OCI-LY7 (cell line): ENCODE measurements at regions not wholly inside any gene's neighbourhood (a gene's known extent, or its start where the extent isn't known, plus 50 kb on each side); places are given as distances from the start of the nearest gene placed in this dataset.

Source experiments
- BruUV-seq: library from RNA; stranded (reverse); fragments of 400-500 nt; replicated peaks from 2 replicates; lab custom pipeline; 2021; lab: Mats Ljungman, UMichigan
- CTCF ChIA-PET: fragments of 300-600 bp; sonication (Branson Sonifier 250); formaldehyde crosslinking; loops from one replicate; lab custom pipeline; 2022; ENCODE audit warnings: antibody characterized with exemption; ENCODE audit not compliant: unreplicated experiment; lab: Charles Lee
- POLR2A ChIA-PET: fragments of 300-600 bp; sonication (Branson Sonifier 250); formaldehyde crosslinking; loops from one replicate; lab custom pipeline; 2022; ENCODE audit warnings: antibody characterized with exemption; lab: Charles Lee
- DNase-seq: peaks from one replicate; pipeline ENCODE4 v3.0.0-alpha.2; 2015; ENCODE audit warnings: low spot score
- H2AFZ ChIP-seq: fragments of 200-600 bp; sonication (generic), shearing (Covaris generic); 2 replicates; pipeline ENCODE4 v1.6.1; 2014; ENCODE audit warnings: mild to moderate bottlenecking, antibody characterized with exemption, low read length, moderate library complexity
- H3K27ac ChIP-seq: fragments of 200-600 bp; sonication (generic); 2 replicates; pipeline ENCODE4 v1.5.1; 2014; ENCODE audit warnings: mixed run types, low read depth, mild to moderate bottlenecking, moderate library complexity, low read length, inconsistent platforms; ENCODE audit not compliant: poor library complexity, severe bottlenecking
- H3K36me3 ChIP-seq: fragments of 200-600 bp; sonication (generic); 2 replicates; pipeline ENCODE4 v1.6.1; 2014; ENCODE audit warnings: mild to moderate bottlenecking, antibody characterized with exemption, low read length, moderate library complexity, mixed read lengths; ENCODE audit not compliant: insufficient read depth
- H3K4me1 ChIP-seq: fragments of 200-600 bp; sonication (generic); 2 replicates; pipeline ENCODE4 v1.5.1; 2014; ENCODE audit warnings: mild to moderate bottlenecking, low read length; ENCODE audit not compliant: insufficient read depth, poor library complexity, severe bottlenecking
- H3K4me2 ChIP-seq: fragments of 200-600 bp; sonication (generic); 2 replicates; pipeline ENCODE4 v1.6.1; 2014; ENCODE audit warnings: mild to moderate bottlenecking, low read length
- H3K4me3 ChIP-seq: fragments of 200-600 bp; sonication (generic); 2 replicates; pipeline ENCODE4 v1.5.1; 2014; ENCODE audit warnings: mild to moderate bottlenecking, low read depth, low read length; ENCODE audit not compliant: poor library complexity, severe bottlenecking
- H3K79me2 ChIP-seq: fragments of 200-600 bp; sonication (generic); 2 replicates; pipeline ENCODE4 v1.6.1; 2016; ENCODE audit warnings: low read depth, mild to moderate bottlenecking, low read length, moderate library complexity, mixed read lengths; ENCODE audit not compliant: insufficient read depth
- H3K9me2 ChIP-seq: fragments of 200-600 bp; sonication (generic); 2 replicates; pipeline ENCODE4 v1.6.1; 2016; ENCODE audit warnings: mild to moderate bottlenecking, low read length, mixed read lengths; ENCODE audit not compliant: insufficient read depth
- H3K9me3 ChIP-seq: fragments of 200-600 bp; sonication (generic); 2 replicates; pipeline ENCODE4 v1.6.1; 2014; ENCODE audit warnings: mild to moderate bottlenecking, mixed run types, low read length, mixed read lengths
- H4K20me1 ChIP-seq: fragments of 200-600 bp; sonication (generic); 2 replicates; pipeline ENCODE4 v1.6.1; 2014; ENCODE audit warnings: mild to moderate bottlenecking, antibody characterized with exemption, low read length, moderate library complexity, mixed read lengths; ENCODE audit not compliant: insufficient read depth
- EZH2phosphoT487 ChIP-seq: fragments of 200-600 bp; sonication (generic); IDR thresholded peaks from 2 replicates; pipeline ENCODE4 v1.6.1; 2018; ENCODE audit warnings: low read depth, borderline replicate concordance, mild to moderate bottlenecking, mixed run types, antibody characterized with exemption, low read length, moderate library complexity, mixed read lengths
- intact Hi-C: fragments of 100-400 bp; cut with micrococcal nuclease; formaldehyde crosslinking; loops from one replicate; pipeline ENCODE4 v1.10.0; 2022; ENCODE audit not compliant: unreplicated experiment
- TF ChIP-seq, protein P1 (sequence below): fragments of 200-600 bp; sonication (generic); conservative IDR thresholded peaks from 2 replicates; pipeline ENCODE4 v1.5.1; 2014; ENCODE audit warnings: mild to moderate bottlenecking, antibody characterized with exemption, low read length, moderate library complexity, mixed read lengths

DNA sequence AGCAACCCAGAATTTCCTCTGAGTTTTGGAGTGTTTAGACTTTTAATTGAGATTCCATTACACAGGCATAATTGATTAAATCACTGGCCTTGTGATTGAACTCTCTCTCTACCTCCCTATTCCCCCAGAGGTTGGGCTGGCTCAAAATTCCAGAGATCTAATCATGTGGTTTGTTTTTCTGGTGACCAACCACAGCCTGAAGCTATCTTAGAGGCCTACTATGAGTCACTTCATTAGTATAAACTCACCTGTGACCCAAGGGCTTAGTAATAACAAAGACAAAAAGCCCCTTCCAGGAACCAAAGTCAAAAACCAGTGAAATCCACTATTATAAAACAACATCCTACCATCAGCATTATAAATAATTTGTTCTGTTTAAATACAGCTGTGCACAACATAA lies 992.5 kb upstream of the CITED2 start:
- intact Hi-C loops, result no loop called here
- CTCF ChIA-PET, result no interaction called here
- no TSS peak for BruUV-seq

DNA sequence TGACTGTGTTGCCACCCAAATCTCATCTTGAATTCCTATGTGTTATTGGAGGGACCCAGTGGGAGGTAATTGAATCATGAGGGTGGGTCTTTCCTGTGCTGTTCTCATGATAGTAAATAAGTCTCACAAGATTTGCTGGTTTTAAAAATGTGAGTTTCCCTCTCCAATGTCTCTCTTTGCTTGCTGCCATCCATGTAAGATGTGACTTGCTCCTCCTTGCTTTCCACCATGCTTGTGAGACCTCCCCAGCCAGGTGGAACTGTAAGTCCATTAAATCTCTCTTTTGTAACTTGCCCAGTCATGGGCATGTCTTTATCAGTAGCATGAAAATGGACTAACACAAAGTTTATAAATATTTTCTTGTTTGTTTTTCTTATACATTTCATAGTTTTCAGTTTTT lies 990.5 kb upstream of the CITED2 start:
- H3K9me2 ChIP-seq, result no peaks in the 10 kb centered on the region
- intact Hi-C loops, result no loop called here

More for the DNA sequence above, 992.5 kb upstream of the CITED2 start:
- H3K9me2 ChIP-seq, result no peaks in the 10 kb centered on the region
- H4K20me1 ChIP-seq, result no peaks in the 10 kb centered on the region
- no peak overlapping the region for H3K27ac ChIP-seq
- no peaks in the 10 kb centered on the region for H3K4me1 ChIP-seq
- no peak for TF ChIP-seq EZH2phosphoT487
- TF ChIP-seq, protein P1, sequence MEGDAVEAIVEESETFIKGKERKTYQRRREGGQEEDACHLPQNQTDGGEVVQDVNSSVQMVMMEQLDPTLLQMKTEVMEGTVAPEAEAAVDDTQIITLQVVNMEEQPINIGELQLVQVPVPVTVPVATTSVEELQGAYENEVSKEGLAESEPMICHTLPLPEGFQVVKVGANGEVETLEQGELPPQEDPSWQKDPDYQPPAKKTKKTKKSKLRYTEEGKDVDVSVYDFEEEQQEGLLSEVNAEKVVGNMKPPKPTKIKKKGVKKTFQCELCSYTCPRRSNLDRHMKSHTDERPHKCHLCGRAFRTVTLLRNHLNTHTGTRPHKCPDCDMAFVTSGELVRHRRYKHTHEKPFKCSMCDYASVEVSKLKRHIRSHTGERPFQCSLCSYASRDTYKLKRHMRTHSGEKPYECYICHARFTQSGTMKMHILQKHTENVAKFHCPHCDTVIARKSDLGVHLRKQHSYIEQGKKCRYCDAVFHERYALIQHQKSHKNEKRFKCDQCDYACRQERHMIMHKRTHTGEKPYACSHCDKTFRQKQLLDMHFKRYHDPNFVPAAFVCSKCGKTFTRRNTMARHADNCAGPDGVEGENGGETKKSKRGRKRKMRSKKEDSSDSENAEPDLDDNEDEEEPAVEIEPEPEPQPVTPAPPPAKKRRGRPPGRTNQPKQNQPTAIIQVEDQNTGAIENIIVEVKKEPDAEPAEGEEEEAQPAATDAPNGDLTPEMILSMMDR, result no peak
- H3K36me3 ChIP-seq, result no peaks in the 10 kb centered on the region
- POLR2A ChIA-PET, result no interaction called here
- H2AFZ ChIP-seq, result no peak overlapping the region
- H3K4me2 ChIP-seq, result no peak overlapping the region
- H3K9me3 ChIP-seq, result peaks cover 4% of the 10 kb centered on the region; the same call in 1 of the 2 replicates
- no peaks in the 10 kb centered on the region for H3K79me2 ChIP-seq
- no peak for DNase-seq
- H3K4me3 ChIP-seq, result no peak overlapping the region

DNA sequence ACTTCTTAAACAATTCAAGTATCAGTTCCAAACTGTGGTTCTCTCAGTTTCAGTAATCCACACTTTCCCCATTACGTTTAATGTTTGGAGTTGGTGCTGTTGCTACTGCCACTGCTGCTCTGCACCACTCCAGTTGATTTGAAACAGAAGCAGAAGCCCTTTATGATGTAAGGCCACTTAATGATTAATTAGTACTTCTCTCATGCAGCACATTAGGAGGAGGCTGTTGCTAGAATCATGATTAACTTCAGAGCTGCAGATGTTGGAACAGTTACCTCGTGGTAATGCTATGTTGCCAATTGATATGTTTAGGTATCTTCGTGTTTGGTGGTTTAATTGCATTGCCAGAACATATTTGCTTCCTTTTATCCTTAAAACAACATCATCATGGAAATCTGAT lies 986.2 kb upstream of the CITED2 start:
- Histone ChIP-seq H3K4me2 (no peak overlapping the region), H3K9me2 (no peaks in the 10 kb centered on the region), H4K20me1 (no peaks in the 10 kb centered on the region), H3K9me3 (peaks cover 4% of the 10 kb centered on the region; the same call in 1 of the 2 replicates), H3K79me2 (no peaks in the 10 kb centered on the region), H3K4me3 (no peak overlapping the region), H3K36me3 (no peaks in the 10 kb centered on the region), H3K27ac (no peak overlapping the region), H2AFZ (no peak overlapping the region), H3K4me1 (no peaks in the 10 kb centered on the region)
- TF ChIP-seq, protein P1, result no peak
- no peak for TF ChIP-seq EZH2phosphoT487
- POLR2A ChIA-PET, result no interaction called here
- no peak for DNase-seq
- CTCF ChIA-PET, result no interaction called here
- BruUV-seq, result no TSS peak
- intact Hi-C loops, result no loop called here

More for the DNA sequence above, 990.5 kb upstream of the CITED2 start:
- Histone ChIP-seq H2AFZ (no peak overlapping the region), H3K4me2 (no peak overlapping the region), H3K79me2 (no peaks in the 10 kb centered on the region), H3K4me1 (no peaks in the 10 kb centered on the region), H3K27ac (no peak overlapping the region), H4K20me1 (no peaks in the 10 kb centered on the region), H3K4me3 (no peak overlapping the region), H3K9me3 (peaks cover 4% of the 10 kb centered on the region; the same call in 1 of the 2 replicates), H3K36me3 (no peaks in the 10 kb centered on the region)
- ChIA-PET POLR2A (no interaction called here), CTCF (no interaction called here)
- BruUV-seq, result no TSS peak
- DNase-seq, result no peak
- TF ChIP-seq, protein P1, result no peak
- TF ChIP-seq EZH2phosphoT487, result no peak
